GM12878 (cell line): ENCODE measurements at regions not wholly inside any gene's neighbourhood (a gene's known extent, or its start where the extent isn't known, plus 50 kb on each side); places are given as distances from the start of the nearest gene placed in this dataset.

Experiments
- ATAC-seq: fragments of 200-7000 bp; cut with Tn5 transposase; 3 replicates; pipeline ENCODE4 v1.9.1; 2020; ENCODE audit warnings: mild to moderate bottlenecking, moderate library complexity
- BruUV-seq: library from RNA; stranded (reverse); fragments of 400-500 nt; replicated peaks from 2 replicates; lab custom pipeline; 2021; lab: Mats Ljungman, UMichigan
- CTCF ChIA-PET: fragments of 300-600 bp; sonication (Branson Sonifier 250); formaldehyde crosslinking; extraction: SDS; loops from one replicate; lab custom pipeline; 2021; ENCODE audit warnings: inconsistent platforms; lab: Yijun Ruan, JAX
- POLR2A ChIA-PET: fragments of 350-600 bp; formaldehyde crosslinking; extraction: SDS; loops from one replicate; lab custom pipeline; 2021; ENCODE audit warnings: inconsistent platforms; lab: Charles Lee
- RAD21 ChIA-PET: fragments of 300-600 bp; sonication (Branson Sonifier 250); formaldehyde crosslinking; loops from one replicate; lab custom pipeline; 2023; ENCODE audit warnings: antibody characterized with exemption; ENCODE audit not compliant: unreplicated experiment; lab: Charles Lee
- SMC1A ChIA-PET: fragments of 300-600 bp; sonication (Branson Sonifier 250); formaldehyde crosslinking; loops from one replicate; lab custom pipeline; 2023; ENCODE audit not compliant: unreplicated experiment, uncharacterized antibody; lab: Charles Lee
- DNase-seq: peaks from one replicate; pipeline ENCODE4 v3.0.0-alpha.2; 2011; ENCODE audit warnings: low read depth, low spot score
- FAIRE-seq: peaks from 3 replicates; lab custom pipeline; 2011; peaks lifted over from hg19 to GRCh38; lab: Jason Lieb, UNC
- H2AFZ ChIP-seq: 2 replicates; pipeline ENCODE4 v1.6.0; 2011; ENCODE audit warnings: low read depth, low read length, control low read depth; ENCODE audit not compliant: control insufficient read depth
- H3K27ac ChIP-seq: 2 replicates; pipeline ENCODE4 v1.5.1; 2011; ENCODE audit warnings: control low read depth; ENCODE audit not compliant: control insufficient read depth, insufficient read depth
- H3K27me3 ChIP-seq, 2 experiments: replicated peaks in 1 of 2; 2 replicates each; pipeline versions ENCODE4 v1.6.0 to v1.6.1; 2011; ENCODE audit warnings: low read length in 1 of 2; ENCODE audit not compliant: control insufficient read depth in 2 of 2, insufficient read depth in 2 of 2
- H3K36me3 ChIP-seq, 2 experiments: 2 replicates each; pipeline ENCODE4 v1.5.1; 2011; ENCODE audit warnings: low read length in 1 of 2; ENCODE audit not compliant: control insufficient read depth in 2 of 2, insufficient read depth in 2 of 2
- H3K4me1 ChIP-seq: 2 replicates; pipeline ENCODE4 v1.6.1; 2011; ENCODE audit warnings: mild to moderate bottlenecking, low read length, moderate library complexity, mixed read lengths; ENCODE audit not compliant: control insufficient read depth, insufficient read depth
- H3K4me2 ChIP-seq: 2 replicates; pipeline ENCODE4 v1.6.0; 2011; ENCODE audit warnings: control low read depth; ENCODE audit not compliant: control insufficient read depth, insufficient read depth
- H3K4me3 ChIP-seq: fragments of 200-600 bp; sonication (generic); 2 replicates; pipeline ENCODE4 v1.5.1; 2016
- H3K79me2 ChIP-seq: 2 replicates; pipeline ENCODE4 v1.6.0; 2011; ENCODE audit warnings: low read length; ENCODE audit not compliant: control insufficient read depth, insufficient read depth
- H3K9ac ChIP-seq: 2 replicates; pipeline ENCODE4 v1.8.0; 2011; ENCODE audit warnings: low read length, control low read depth, mixed read lengths; ENCODE audit not compliant: control insufficient read depth, insufficient read depth
- H3K9me3 ChIP-seq: replicated peaks from 3 replicates; pipeline ENCODE4 v1.5.1; 2011; ENCODE audit warnings: mild to moderate bottlenecking, low read length; ENCODE audit not compliant: control insufficient read depth, insufficient read depth
- H4K20me1 ChIP-seq: 2 replicates; pipeline ENCODE4 v1.6.0; 2011; ENCODE audit not compliant: control insufficient read depth, insufficient read depth
- ASH2L ChIP-seq: fragments of 300-600, 200-600 bp; sonication (generic); IDR thresholded peaks from 2 replicates; pipeline ENCODE4 v1.6.1; 2017; ENCODE audit warnings: low read depth, mild to moderate bottlenecking, borderline replicate concordance
- BHLHE40 ChIP-seq, 2 experiments: fragments of 450-650 bp in 1 of 2; IDR thresholded peaks; 2 replicates each; pipeline ENCODE4 v1.6.1; 2011 to 2017; ENCODE audit warnings: low read depth in 2 of 2, borderline replicate concordance in 1 of 2, improper control_type of control experiment in 1 of 2, low read length in 1 of 2, mild to moderate bottlenecking in 1 of 2
- CBFB ChIP-seq: IDR thresholded peaks from 2 replicates; pipeline ENCODE4 v1.6.1; 2016; ENCODE audit warnings: antibody characterized with exemption, low read depth
- CBX3 ChIP-seq: fragments of 200-600 bp; sonication (generic); IDR thresholded peaks from 2 replicates; pipeline ENCODE4 v1.6.1; 2016; ENCODE audit warnings: low read depth, borderline replicate concordance
- ETV6 ChIP-seq, 2 experiments: fragments of 450-650 bp in 1 of 2; IDR thresholded peaks in 1 of 2; conservative IDR thresholded peaks in 1 of 2; 2 replicates each; pipeline ENCODE4 v1.6.1; 2014; ENCODE audit warnings: antibody characterized with exemption in 1 of 2, borderline replicate concordance in 1 of 2, low read depth in 1 of 2, mild to moderate bottlenecking in 1 of 2, moderate library complexity in 1 of 2
- NFYB ChIP-seq: IDR thresholded peaks from 2 replicates; pipeline ENCODE4 v1.6.1; 2011; ENCODE audit warnings: low read depth, mild to moderate bottlenecking, low read length, improper control_type of control experiment, moderate library complexity; ENCODE audit not compliant: insufficient read depth
- PAX5 ChIP-seq: IDR thresholded peaks from 2 replicates; pipeline ENCODE4 v1.6.1; 2011; ENCODE audit warnings: low read depth, low read length, borderline replicate concordance
- RFX5 ChIP-seq: IDR thresholded peaks from 2 replicates; pipeline ENCODE4 v1.6.1; 2011; ENCODE audit warnings: low read depth, low read length, improper control_type of control experiment
- ZNF384 ChIP-seq: IDR thresholded peaks from 2 replicates; pipeline ENCODE4 v1.6.1; 2012; ENCODE audit warnings: low read depth, mild to moderate bottlenecking, low read length, improper control_type of control experiment, borderline replicate concordance
- ZNF622 ChIP-seq: fragments of 450-650 bp; IDR thresholded peaks from 2 replicates; pipeline ENCODE4 v1.6.1; 2017; ENCODE audit warnings: mild to moderate bottlenecking, inconsistent platforms
- WGBS: methylation state at CpG from one replicate; pipeline ENCODE4 v1.1.6; 2016; ENCODE audit warnings: low lambda C conversion rate; ENCODE audit not compliant: insufficient replicate concordance, insufficient coverage; ENCODE audit errors: missing lambda C conversion rate; 5-methylcytosine and 5-hydroxymethylcytosine counted together
- in situ Hi-C: fragments of 300-500 bp; cut with MboI; formaldehyde crosslinking; loops from 9 replicates; pipeline ENCODE4 v1.14.3; 2018; ENCODE audit warnings: mixed read lengths
- intact Hi-C: fragments of 100-400 bp; cut with micrococcal nuclease; formaldehyde crosslinking; loops from one replicate; pipeline ENCODE4 v1.14.2; 2022; ENCODE audit not compliant: unreplicated experiment
- TF ChIP-seq, protein P1 (sequence below): IDR thresholded peaks from 2 replicates; pipeline ENCODE4 v1.6.1; 2012; ENCODE audit warnings: low read length, inconsistent platforms
- TF ChIP-seq, protein P2 (sequence below): fragments of 450-650 bp; IDR thresholded peaks from 2 replicates; pipeline ENCODE4 v1.6.1; 2014; ENCODE audit warnings: mild to moderate bottlenecking
- TF ChIP-seq, protein P3 (sequence below): fragments of 450-650 bp; IDR thresholded peaks from 2 replicates; pipeline ENCODE4 v1.6.1; 2017; ENCODE audit warnings: mild to moderate bottlenecking, low read depth, inconsistent platforms; ENCODE audit not compliant: poor library complexity, severe bottlenecking
- TF ChIP-seq, protein P4 (sequence below): fragments of 450-650 bp; IDR thresholded peaks from 2 replicates; pipeline ENCODE4 v1.6.1; 2016; ENCODE audit warnings: mild to moderate bottlenecking, moderate library complexity, borderline replicate concordance

DNA sequence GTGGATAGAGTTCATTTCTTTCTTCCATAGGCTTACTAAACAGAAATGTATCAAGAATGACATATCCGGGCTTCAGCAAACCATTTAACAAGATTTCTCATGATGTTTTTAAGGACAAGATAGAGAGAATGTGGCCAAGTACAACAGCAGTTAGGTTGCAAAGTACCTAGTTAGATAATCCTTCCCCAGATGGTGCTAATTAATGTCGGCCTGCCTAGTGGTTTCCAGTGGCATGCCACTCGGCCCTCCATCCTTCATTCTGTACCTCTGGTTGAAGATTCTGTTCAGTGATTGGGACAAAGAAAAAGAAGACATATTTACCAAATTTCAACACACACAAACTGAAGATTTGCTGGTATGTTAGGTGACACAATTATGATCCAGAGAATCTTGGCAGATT lies 212.1 kb downstream of the MACC1 start (continued):
- TF ChIP-seq, protein P1, sequence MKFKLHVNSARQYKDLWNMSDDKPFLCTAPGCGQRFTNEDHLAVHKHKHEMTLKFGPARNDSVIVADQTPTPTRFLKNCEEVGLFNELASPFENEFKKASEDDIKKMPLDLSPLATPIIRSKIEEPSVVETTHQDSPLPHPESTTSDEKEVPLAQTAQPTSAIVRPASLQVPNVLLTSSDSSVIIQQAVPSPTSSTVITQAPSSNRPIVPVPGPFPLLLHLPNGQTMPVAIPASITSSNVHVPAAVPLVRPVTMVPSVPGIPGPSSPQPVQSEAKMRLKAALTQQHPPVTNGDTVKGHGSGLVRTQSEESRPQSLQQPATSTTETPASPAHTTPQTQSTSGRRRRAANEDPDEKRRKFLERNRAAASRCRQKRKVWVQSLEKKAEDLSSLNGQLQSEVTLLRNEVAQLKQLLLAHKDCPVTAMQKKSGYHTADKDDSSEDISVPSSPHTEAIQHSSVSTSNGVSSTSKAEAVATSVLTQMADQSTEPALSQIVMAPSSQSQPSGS, result no peak
- no peak for TF ChIP-seq ZNF384
- no peak for TF ChIP-seq CBFB
- no peak for TF ChIP-seq BHLHE40 (IDR thresholded peaks at IDR 0.05; ENCODE audit: borderline replicate concordance in 1 of 2, low read depth in 2 of 2, low read length in 1 of 2)
- TF ChIP-seq, protein P2, sequence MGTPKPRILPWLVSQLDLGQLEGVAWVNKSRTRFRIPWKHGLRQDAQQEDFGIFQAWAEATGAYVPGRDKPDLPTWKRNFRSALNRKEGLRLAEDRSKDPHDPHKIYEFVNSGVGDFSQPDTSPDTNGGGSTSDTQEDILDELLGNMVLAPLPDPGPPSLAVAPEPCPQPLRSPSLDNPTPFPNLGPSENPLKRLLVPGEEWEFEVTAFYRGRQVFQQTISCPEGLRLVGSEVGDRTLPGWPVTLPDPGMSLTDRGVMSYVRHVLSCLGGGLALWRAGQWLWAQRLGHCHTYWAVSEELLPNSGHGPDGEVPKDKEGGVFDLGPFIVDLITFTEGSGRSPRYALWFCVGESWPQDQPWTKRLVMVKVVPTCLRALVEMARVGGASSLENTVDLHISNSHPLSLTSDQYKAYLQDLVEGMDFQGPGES, result no peak
- TF ChIP-seq PAX5, result no peak

DNA sequence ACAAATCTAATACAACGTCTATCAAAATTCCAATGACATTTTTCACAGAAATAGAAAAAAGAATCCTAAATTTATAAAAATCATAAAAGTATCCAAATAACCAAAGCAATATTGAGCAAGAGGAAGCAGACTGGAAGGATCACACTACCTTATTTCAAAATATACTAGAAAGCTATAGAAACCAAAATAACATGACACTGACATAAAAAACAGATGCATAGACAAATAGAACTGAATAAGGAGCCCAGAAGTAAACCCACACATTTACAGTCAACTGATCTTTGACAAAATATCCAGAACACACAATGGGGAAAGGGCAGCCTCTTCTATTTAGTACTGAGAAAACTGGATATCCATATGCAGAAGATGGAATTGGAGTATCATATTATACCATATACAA lies 217.5 kb downstream of the MACC1 start:
- ChIA-PET POLR2A (no interaction called here), RAD21 (no interaction called here), SMC1A (interaction anchor here (1.3 kb wide), 1 partner anchor 8 kb away, joined by 3 read pairs; no protein-coding TSS in a partner anchor), CTCF (interaction anchor here (1.2 kb wide), 1 partner anchor 21 kb away, joined by 3 read pairs; no protein-coding TSS in a partner anchor)
- Histone ChIP-seq H3K79me2 (no peaks in the 10 kb centered on the region), H3K4me1 (no peaks in the 10 kb centered on the region), H3K9me3 (no peaks in the 10 kb centered on the region), H3K27ac (no peak overlapping the region), H3K27me3 (no peaks in the 10 kb centered on the region), H4K20me1 (no peaks in the 10 kb centered on the region), H3K4me2 (no peak overlapping the region), H3K4me3 (no peak overlapping the region), H3K9ac (no peak overlapping the region), H2AFZ (no peak overlapping the region), H3K36me3 (no peaks in the 10 kb centered on the region)
- FAIRE-seq, result no peak
- no peak for ATAC-seq
- in situ Hi-C loops (no loop called here), intact Hi-C loops (no loop called here)
- no TSS peak for BruUV-seq
- 0% methylated on average over 1 of the region's 1 CpG for WGBS
- no peak for DNase-seq
- TF ChIP-seq, protein P3, sequence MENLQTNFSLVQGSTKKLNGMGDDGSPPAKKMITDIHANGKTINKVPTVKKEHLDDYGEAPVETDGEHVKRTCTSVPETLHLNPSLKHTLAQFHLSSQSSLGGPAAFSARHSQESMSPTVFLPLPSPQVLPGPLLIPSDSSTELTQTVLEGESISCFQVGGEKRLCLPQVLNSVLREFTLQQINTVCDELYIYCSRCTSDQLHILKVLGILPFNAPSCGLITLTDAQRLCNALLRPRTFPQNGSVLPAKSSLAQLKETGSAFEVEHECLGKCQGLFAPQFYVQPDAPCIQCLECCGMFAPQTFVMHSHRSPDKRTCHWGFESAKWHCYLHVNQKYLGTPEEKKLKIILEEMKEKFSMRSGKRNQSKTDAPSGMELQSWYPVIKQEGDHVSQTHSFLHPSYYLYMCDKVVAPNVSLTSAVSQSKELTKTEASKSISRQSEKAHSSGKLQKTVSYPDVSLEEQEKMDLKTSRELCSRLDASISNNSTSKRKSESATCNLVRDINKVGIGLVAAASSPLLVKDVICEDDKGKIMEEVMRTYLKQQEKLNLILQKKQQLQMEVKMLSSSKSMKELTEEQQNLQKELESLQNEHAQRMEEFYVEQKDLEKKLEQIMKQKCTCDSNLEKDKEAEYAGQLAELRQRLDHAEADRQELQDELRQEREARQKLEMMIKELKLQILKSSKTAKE, result no peak
- TF ChIP-seq RFX5 (no peak), ZNF622 (no peak), ETV6 (conservative IDR thresholded peaks at IDR 0.05 in 1 of 2, IDR thresholded peaks at IDR 0.05 in 1 of 2; ENCODE audit: borderline replicate concordance in 1 of 2, low read depth in 1 of 2) (no peak), ZNF384 (no peak), NFYB (no peak), ASH2L (no peak), CBX3 (no peak)
- TF ChIP-seq, protein P4, sequence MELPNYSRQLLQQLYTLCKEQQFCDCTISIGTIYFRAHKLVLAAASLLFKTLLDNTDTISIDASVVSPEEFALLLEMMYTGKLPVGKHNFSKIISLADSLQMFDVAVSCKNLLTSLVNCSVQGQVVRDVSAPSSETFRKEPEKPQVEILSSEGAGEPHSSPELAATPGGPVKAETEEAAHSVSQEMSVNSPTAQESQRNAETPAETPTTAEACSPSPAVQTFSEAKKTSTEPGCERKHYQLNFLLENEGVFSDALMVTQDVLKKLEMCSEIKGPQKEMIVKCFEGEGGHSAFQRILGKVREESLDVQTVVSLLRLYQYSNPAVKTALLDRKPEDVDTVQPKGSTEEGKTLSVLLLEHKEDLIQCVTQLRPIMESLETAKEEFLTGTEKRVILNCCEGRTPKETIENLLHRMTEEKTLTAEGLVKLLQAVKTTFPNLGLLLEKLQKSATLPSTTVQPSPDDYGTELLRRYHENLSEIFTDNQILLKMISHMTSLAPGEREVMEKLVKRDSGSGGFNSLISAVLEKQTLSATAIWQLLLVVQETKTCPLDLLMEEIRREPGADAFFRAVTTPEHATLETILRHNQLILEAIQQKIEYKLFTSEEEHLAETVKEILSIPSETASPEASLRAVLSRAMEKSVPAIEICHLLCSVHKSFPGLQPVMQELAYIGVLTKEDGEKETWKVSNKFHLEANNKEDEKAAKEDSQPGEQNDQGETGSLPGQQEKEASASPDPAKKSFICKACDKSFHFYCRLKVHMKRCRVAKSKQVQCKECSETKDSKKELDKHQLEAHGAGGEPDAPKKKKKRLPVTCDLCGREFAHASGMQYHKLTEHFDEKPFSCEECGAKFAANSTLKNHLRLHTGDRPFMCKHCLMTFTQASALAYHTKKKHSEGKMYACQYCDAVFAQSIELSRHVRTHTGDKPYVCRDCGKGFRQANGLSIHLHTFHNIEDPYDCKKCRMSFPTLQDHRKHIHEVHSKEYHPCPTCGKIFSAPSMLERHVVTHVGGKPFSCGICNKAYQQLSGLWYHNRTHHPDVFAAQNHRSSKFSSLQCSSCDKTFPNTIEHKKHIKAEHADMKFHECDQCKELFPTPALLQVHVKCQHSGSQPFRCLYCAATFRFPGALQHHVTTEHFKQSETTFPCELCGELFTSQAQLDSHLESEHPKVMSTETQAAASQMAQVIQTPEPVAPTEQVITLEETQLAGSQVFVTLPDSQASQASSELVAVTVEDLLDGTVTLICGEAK, result no peak
